Hippocampal formation (tissue), 2 donors: ENCODE measurements at regions not wholly inside any gene's neighbourhood (a gene's known extent, or its start where the extent isn't known, plus 50 kb on each side); places are given as distances from the start of the nearest gene placed in this dataset.

ENCODE experiments used
- DNase-seq, 2 donors: peaks; one replicate each; lab custom pipeline; 2025; lab: John Stamatoyannopoulos, UW

DNA sequence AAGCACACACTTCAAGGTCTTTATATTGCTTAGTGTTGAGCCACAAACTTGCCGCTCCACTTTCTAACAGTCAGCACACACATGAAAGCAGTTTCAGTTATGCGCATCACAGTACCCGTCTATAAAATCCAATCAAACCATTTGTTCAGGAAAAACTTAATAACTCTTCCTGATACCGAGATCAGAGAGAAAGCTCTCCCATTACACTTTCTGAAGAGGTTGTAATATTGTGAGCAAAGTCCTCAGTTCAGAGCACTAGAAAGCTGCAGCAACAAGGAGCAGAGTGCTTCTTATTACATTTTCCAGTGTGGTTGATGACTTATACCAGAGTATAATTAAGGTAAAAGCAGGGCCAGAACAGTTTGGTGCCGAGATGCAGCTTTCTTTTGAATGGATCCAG is 102.8 kb upstream of the F3 start:
- no peak for DNase-seq

DNA sequence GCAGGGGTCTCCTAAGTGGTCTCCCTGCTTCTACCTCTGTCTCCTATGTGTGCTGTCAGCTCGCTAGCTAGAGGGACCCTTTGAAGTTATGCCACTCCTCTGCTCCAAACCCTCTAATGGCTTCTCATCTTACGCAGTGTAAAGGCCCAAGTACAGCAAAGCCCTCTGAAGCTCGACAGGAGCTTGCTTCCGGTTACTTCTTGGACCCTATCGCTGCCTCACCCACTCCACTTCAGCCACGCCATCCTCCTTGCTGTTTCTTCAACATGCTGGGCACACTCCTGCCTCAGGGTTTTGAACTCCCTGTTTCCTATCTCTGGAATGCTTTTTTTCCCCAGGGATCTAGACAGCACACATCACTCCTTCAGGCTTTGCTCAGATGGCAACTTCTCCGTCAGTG is 102.3 kb upstream of the F3 start:
- DNase-seq = no peak

DNA sequence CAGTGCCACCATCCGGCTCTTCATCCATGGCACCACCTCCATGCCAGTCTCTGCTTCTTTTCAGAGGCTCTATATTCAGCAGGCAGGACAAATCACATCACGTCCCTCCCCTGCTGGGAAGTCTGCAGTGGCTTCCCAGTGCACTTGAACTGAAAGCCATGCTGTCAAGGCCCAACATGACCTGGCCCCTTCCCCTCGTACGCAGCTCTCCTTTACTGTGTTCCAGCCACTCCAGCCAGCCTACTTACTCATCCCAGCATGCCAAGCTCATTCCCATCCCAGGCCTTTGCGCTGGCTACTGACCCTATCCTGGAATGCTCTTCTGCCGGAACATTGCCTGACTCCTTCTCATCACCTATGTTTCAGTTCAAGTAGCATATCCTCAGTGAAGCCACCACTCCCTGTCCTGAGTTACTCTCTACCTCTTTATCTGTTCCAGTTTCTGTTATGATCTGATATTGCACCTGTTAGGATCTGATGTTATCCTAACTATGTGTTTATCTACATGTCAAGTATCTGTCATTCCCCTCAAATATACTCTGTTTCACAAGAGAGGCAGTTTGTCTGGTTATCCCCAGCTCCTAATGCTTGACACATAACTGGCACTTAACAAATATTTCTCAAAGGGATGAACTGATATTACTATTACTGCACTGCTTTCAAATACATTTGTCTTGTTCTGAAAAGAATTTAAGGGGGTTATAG is 101.2 kb upstream of the F3 start:
- no peak for DNase-seq

GRCh38 chr1:94641990-94642389 is 100.4 kb upstream of the F3 start:
- DNase-seq = no peak

GRCh38 chr1:94640125-94640524 is 98.6 kb upstream of the F3 start:
- no peak for DNase-seq

GRCh38 chr1:94637121-94637520 is 95.6 kb upstream of the F3 start:
- no peak for DNase-seq

GRCh38 chr1:94636624-94637023 is 95.1 kb upstream of the F3 start:
- DNase-seq = no peak

DNA sequence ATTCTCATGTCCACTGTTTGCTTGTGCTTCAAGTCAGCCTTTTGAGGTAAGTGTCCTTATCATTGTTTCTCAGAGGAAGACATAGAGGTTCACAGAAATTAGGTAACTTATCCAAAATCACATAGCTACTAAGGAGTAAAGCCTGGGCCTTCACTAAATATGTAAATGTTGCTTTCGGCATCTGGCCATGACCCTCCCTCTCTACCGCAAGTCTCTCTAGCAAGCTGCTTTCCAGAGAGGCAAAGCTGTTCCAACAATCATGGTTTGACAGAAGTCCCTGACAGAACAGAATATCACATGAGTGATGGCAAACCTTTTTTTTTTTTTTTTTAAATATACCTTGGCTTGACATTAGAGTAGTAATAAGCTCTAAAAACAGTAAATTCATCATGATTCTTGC is 94.5 kb upstream of the F3 start:
- DNase-seq = no peak

GRCh38 chr1:94634977-94635416 is 93.4 kb upstream of the F3 start:
- no peak for DNase-seq

GRCh38 chr1:94633051-94633450 is 91.5 kb upstream of the F3 start:
- no peak for DNase-seq

- no peak for DNase-seq
These were observed 88.0 kb upstream of the F3 start for GRCh38 chr1:94629259-94630181.

DNA sequence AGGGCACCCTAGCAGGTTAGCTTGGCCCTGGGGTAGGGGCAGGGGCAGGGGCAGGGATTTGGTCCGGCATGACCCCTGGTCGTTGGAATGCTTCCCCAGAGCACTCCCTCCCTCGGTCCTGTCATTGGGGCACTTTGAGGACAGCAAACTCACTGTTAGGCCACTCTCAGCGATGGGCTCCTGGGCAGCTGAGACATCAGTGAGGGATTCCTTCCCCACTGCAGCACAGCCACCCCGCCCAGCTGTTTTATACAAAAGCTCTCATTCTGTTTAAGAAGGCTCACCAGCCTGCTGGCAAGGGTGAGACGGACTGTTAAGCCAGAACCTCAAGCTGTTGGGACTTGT is 86.9 kb upstream of the F3 start:
- DNase-seq = no peak

DNA sequence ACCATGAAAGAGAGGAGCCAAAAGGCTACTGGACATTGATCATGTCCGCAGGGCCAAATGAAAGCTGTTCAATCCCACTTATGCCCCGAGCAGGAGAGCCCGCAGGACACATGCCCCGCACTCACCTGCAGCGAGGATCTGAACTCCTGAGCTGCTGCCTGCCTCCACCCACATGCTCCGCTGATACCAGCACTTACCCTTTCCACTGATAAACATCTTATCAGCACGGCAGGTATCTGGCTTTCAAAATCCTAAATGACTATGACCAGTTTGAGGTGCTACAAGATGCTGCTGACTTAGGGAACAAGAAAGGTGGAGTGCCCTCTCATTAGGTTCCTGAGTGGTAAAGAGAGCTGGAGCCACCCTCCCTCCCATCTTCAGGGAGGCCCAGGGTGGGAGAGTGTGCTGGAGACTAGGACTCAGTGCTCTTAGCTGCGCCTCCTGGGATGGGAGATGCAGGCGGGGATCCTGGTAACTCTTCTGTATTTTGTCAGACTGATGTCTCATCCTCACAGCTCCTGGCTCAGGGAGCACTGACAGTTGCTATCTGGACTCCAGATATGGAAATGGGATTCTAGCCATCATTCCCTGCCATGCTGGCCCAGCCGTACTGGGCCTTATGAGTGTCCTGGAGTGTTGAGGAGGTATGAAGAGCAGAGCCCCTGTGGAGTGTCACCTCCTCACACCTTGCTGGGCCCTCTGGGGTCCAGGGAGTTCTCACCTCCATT is 86.4 kb upstream of the F3 start:
- no peak for DNase-seq

DNA sequence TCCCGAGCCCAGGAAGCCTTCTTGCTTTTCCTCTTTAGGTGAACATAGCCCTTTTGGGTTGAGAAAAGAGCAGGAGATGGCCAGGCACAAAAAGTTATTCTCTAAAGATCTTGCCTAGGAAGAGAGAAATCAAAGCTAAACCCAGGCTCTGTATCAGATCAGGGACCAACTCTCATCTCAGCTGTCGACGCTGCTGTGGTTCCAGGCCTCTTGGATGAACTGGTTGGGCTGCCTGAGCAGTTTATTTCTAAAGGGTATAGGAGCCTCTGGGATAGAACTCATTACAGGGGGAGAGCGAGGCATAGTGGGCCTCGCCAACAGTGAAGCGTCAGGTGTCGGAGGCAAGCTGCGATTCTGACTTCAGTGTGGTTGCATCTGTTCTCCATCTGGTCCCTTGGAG is 82.6 kb upstream of the F3 start:
- DNase-seq = no peak

GRCh38 chr1:94623560-94624148 is 82.1 kb upstream of the F3 start:
- DNase-seq = no peak

- no peak for DNase-seq
These were observed 81.2 kb upstream of the F3 start for GRCh38 chr1:94622757-94623156.

DNA sequence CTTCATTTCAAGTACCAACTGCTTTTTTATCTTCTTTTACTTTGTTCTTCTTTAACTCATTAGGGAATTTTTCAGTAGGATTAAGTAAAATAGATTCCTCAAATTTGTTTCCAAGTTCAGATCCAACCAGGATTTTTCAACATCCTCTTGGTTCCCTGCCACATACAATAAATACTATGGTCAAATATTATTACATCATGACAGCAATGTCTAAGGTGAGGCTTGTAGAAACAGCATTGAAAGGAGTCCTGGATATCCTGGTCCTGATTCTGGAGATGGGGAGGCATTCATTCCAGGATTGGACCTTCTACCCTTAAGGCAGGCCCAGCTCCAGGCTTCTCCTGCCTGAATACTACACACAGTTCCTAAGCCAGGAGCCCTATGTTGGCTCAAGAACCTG is 80.2 kb upstream of the F3 start:
- DNase-seq = no peak

- no peak for DNase-seq
These were observed 79.8 kb upstream of the F3 start for GRCh38 chr1:94621395-94621794.

DNA sequence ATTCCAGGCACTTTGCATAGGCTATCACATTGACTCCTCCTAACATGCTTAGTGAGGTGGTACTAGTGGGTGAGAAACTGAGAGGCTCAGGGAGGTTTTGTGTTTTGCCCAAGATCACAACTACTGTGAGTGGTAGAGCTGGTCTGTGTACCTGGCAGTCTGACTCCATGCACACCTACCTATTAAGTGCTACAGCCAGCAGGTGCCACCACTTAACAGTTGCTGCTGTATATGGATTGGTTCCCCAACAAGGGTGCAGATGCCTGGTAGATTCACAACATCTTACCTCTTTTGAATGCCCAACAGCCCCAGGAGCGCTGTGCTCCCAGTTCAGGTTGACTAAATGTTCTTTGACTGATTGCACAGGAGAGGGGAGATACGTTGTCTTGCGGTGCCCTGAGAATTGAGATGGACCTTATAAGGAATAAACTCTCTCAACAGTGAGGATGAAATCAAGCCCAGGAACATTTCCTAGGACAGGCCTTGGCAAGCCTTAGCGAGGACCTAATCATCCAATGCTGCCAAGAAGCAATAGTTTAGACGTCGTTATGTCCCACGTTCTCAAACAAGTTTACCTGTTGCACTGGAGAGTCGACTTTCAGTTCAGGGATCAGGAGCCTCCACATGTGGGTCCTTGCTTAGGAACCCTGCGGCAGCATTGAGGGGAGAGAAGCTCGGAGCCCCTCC is 78.9 kb upstream of the F3 start:
- no peak for DNase-seq

GRCh38 chr1:94619731-94620130 is 78.2 kb upstream of the F3 start:
- no peak for DNase-seq

- no peak for DNase-seq
These were observed 76.6 kb upstream of the F3 start for GRCh38 chr1:94617957-94618739.
